H9 (cell line): ENCODE measurements at regions not wholly inside any gene's neighbourhood (a gene's known extent, or its start where the extent isn't known, plus 50 kb on each side); places are given as distances from the start of the nearest gene placed in this dataset.
"Not testable (repeated sequence)": the region's sequence is repeated elsewhere in the genome, so short reads cannot be mapped to it uniquely, and the experiment has no call there.

Source experiments
- DNase-seq: peaks from one replicate; pipeline ENCODE4 v3.0.0-alpha.2; 2017
- H2AFZ ChIP-seq: one replicate; pipeline ENCODE4 v1.6.1; 2013; ENCODE audit warnings: mild to moderate bottlenecking, low read length, control low read depth, moderate library complexity
- H2AK5ac ChIP-seq: 2 replicates; pipeline ENCODE4 v1.6.1; 2013; ENCODE audit warnings: low read length, control low read depth, mixed read lengths; ENCODE audit not compliant: insufficient read length
- H2BK120ac ChIP-seq: one replicate; pipeline ENCODE4 v1.6.1; 2013; ENCODE audit warnings: low read depth, mild to moderate bottlenecking, low read length, control low read depth, inconsistent platforms; ENCODE audit not compliant: poor library complexity, severe bottlenecking
- H2BK12ac ChIP-seq: 2 replicates; pipeline ENCODE4 v1.6.1; 2013; ENCODE audit warnings: low read length, control low read depth, mixed read lengths, low read depth; ENCODE audit not compliant: insufficient read length
- H2BK15ac ChIP-seq: 2 replicates; pipeline ENCODE4 v1.6.1; 2013; ENCODE audit warnings: low read depth, low read length, control low read depth
- H2BK20ac ChIP-seq: one replicate; pipeline ENCODE4 v1.6.1; 2013; ENCODE audit warnings: low read depth, mild to moderate bottlenecking, low read length, control low read depth, inconsistent platforms; ENCODE audit not compliant: poor library complexity, severe bottlenecking
- H2BK5ac ChIP-seq: 2 replicates; pipeline ENCODE4 v1.6.1; 2013; ENCODE audit warnings: low read length, control low read depth, mixed read lengths; ENCODE audit not compliant: insufficient read length
- H3K14ac ChIP-seq: 2 replicates; pipeline ENCODE4 v1.6.1; 2013; ENCODE audit warnings: low read length, control low read depth; ENCODE audit not compliant: insufficient read depth
- H3K18ac ChIP-seq: 2 replicates; pipeline ENCODE4 v1.6.1; 2013; ENCODE audit warnings: low read depth, mild to moderate bottlenecking, mixed read lengths, low read length, control low read depth; ENCODE audit not compliant: insufficient read length
- H3K23ac ChIP-seq: 2 replicates; pipeline ENCODE4 v1.6.1; 2013; ENCODE audit warnings: low read length, control low read depth, mixed read lengths, low read depth; ENCODE audit not compliant: insufficient read length
- H3K23me2 ChIP-seq: 2 replicates; pipeline ENCODE4 v1.6.1; 2013; ENCODE audit warnings: low read depth, mild to moderate bottlenecking, mixed read lengths, low read length, control low read depth; ENCODE audit not compliant: insufficient read length, poor library complexity, severe bottlenecking
- H3K27ac ChIP-seq: 2 replicates; pipeline ENCODE4 v1.5.1; 2013; ENCODE audit warnings: low read length, control low read depth, mixed read lengths, low read depth; ENCODE audit not compliant: insufficient read length
- H3K27me3 ChIP-seq: 2 replicates; pipeline ENCODE4 v1.6.1; 2013; ENCODE audit warnings: low read length, control low read depth, inconsistent platforms; ENCODE audit not compliant: insufficient read depth
- H3K4ac ChIP-seq: 2 replicates; pipeline ENCODE4 v1.6.1; 2013; ENCODE audit warnings: low read depth, mild to moderate bottlenecking, control low read depth, inconsistent platforms, low read length, moderate library complexity
- H3K4me1 ChIP-seq: 2 replicates; pipeline ENCODE4 v1.6.1; 2013; ENCODE audit warnings: low read length, control low read depth, inconsistent platforms; ENCODE audit not compliant: insufficient read depth
- H3K4me2 ChIP-seq: 2 replicates; pipeline ENCODE4 v1.6.1; 2013; ENCODE audit warnings: low read length, control low read depth, mixed read lengths; ENCODE audit not compliant: insufficient read length, insufficient read depth
- H3K56ac ChIP-seq: 2 replicates; pipeline ENCODE4 v1.6.1; 2013; ENCODE audit warnings: low read depth, mild to moderate bottlenecking, mixed read lengths, low read length, control low read depth; ENCODE audit not compliant: insufficient read length
- H3K79me1 ChIP-seq: 2 replicates; pipeline ENCODE4 v1.6.1; 2013; ENCODE audit warnings: low read depth, mild to moderate bottlenecking, moderate library complexity, low read length, control low read depth, inconsistent platforms; ENCODE audit not compliant: insufficient read depth, poor library complexity, severe bottlenecking
- H3K79me2 ChIP-seq: 2 replicates; pipeline ENCODE4 v1.6.1; 2013; ENCODE audit warnings: low read length, control low read depth, inconsistent platforms; ENCODE audit not compliant: insufficient read depth
- H3K9ac ChIP-seq: 2 replicates; pipeline ENCODE4 v1.6.1; 2013; ENCODE audit warnings: low read length, control low read depth, mixed read lengths; ENCODE audit not compliant: insufficient read length; ENCODE audit errors: extremely low read depth
- H3K9me3 ChIP-seq: one replicate; pipeline ENCODE4 v1.6.1; 2013; ENCODE audit warnings: low read depth, low read length, inconsistent platforms; ENCODE audit not compliant: control insufficient read depth
- H3T11ph ChIP-seq: one replicate; pipeline ENCODE4 v1.6.1; 2013; ENCODE audit warnings: mild to moderate bottlenecking, low read length, control low read depth, inconsistent platforms
- H4K20me1 ChIP-seq: one replicate; pipeline ENCODE4 v1.6.1; 2013; ENCODE audit not compliant: control insufficient read depth, insufficient read length, insufficient read depth
- H4K5ac ChIP-seq: 2 replicates; pipeline ENCODE4 v1.6.1; 2013; ENCODE audit warnings: low read depth, mild to moderate bottlenecking, mixed read lengths, low read length, control low read depth; ENCODE audit not compliant: insufficient read length
- H4K8ac ChIP-seq: replicated peaks from 2 replicates; pipeline ENCODE4 v1.6.1; 2013; ENCODE audit warnings: low read length, control low read depth, mixed read lengths, low read depth; ENCODE audit not compliant: insufficient read length
- H4K91ac ChIP-seq: 2 replicates; pipeline ENCODE4 v1.6.1; 2013; ENCODE audit warnings: low read depth, mild to moderate bottlenecking, moderate library complexity, mixed read lengths, low read length, control low read depth; ENCODE audit not compliant: insufficient read length
- H3K27ac Mint-ChIP-seq, 3 experiments: 2 replicates in 2 of 3; 3 replicates in 1 of 3; pipeline ENCODE4 v1.8.0; 2020 to 2021; ENCODE audit warnings: mixed read lengths in 3 of 3, mild to moderate bottlenecking in 1 of 3, moderate library complexity in 1 of 3
- H3K27me3 Mint-ChIP-seq: 2 replicates; pipeline ENCODE4 v1.8.0; 2021; ENCODE audit warnings: low read depth, mild to moderate bottlenecking, moderate library complexity, mixed read lengths
- H3K36me3 Mint-ChIP-seq, 3 experiments: 2 replicates in 2 of 3; 3 replicates in 1 of 3; pipeline ENCODE4 v1.8.0; 2020 to 2021; ENCODE audit warnings: low read depth in 3 of 3, mixed read lengths in 3 of 3; ENCODE audit not compliant: insufficient read depth in 1 of 3
- H3K4me1 Mint-ChIP-seq, 2 experiments: 2 replicates each; pipeline ENCODE4 v1.8.0; 2020; ENCODE audit warnings: mixed read lengths in 2 of 2
- H3K4me3 Mint-ChIP-seq, 2 experiments: 2 replicates in 1 of 2; 3 replicates in 1 of 2; pipeline ENCODE4 v1.8.0; 2020 to 2021; ENCODE audit warnings: mild to moderate bottlenecking in 2 of 2, mixed read lengths in 2 of 2, moderate library complexity in 1 of 2
- H3K9me3 Mint-ChIP-seq, 2 experiments: 2 replicates in 1 of 2; 3 replicates in 1 of 2; pipeline ENCODE4 v1.8.0; 2020; ENCODE audit warnings: mild to moderate bottlenecking in 2 of 2, mixed read lengths in 2 of 2, moderate library complexity in 1 of 2
- CTCF ChIP-seq: fragments of 200-600 bp; sonication (generic); conservative IDR thresholded peaks from 3 replicates; pipeline ENCODE4 v1.8.0; 2021; ENCODE audit warnings: antibody characterized with exemption, mild to moderate bottlenecking
- WGBS: extraction: QIAGEN DNeasy Blood & Tissue Kit; methylation state at CpG from one replicate; pipeline ENCODE4 v1.1.7; 2013; ENCODE audit warnings: missing lambda C conversion rate, low lambda C conversion rate, mixed read lengths; ENCODE audit not compliant: insufficient read length; ENCODE audit errors: extremely low coverage; 5-methylcytosine and 5-hydroxymethylcytosine counted together

GRCh38 chr12:83432176-83432719, 745.5 kb downstream of the TMTC2 start:
- Histone ChIP-seq H3K27ac (no peak overlapping the region), H3K14ac (no peak overlapping the region), H3K23ac (no peak overlapping the region), H2BK5ac (no peak overlapping the region), H2BK120ac (no peak overlapping the region), H3T11ph (no peak overlapping the region), H3K9me3 (no peaks in the 10 kb centered on the region), H2BK20ac (no peak overlapping the region), H3K27me3 (no peaks in the 10 kb centered on the region), H2BK12ac (no peak overlapping the region), H3K79me2 (no peaks in the 10 kb centered on the region), H2AFZ (no peak overlapping the region), H2BK15ac (no peak overlapping the region), H3K9ac (no peak overlapping the region), H3K4me1 (no peaks in the 10 kb centered on the region), H4K91ac (no peak overlapping the region), H4K8ac (no peak overlapping the region), H3K4me2 (no peak overlapping the region), H2AK5ac (no peak overlapping the region), H4K20me1 (no peaks in the 10 kb centered on the region), H3K4ac (no peak overlapping the region), H3K56ac (no peak overlapping the region), H3K23me2 (no peaks in the 10 kb centered on the region), H4K5ac (no peak overlapping the region), H3K79me1 (no peaks in the 10 kb centered on the region), H3K18ac (no peak overlapping the region)
- Mint-ChIP-seq H3K27ac (no peak overlapping the region; a peak in 2 of 7 replicates), H3K27me3 (no peaks in the 10 kb centered on the region), H3K9me3 (peaks cover 13 to 22% of the 10 kb centered on the region in 2 experiments), H3K4me1 (peaks cover 0 to 3% of the 10 kb centered on the region in 2 experiments; a peak in 1 of 4 replicates), H3K36me3 (peaks cover 0 to 10% (median 5%) of the 10 kb centered on the region in 3 experiments; a peak in 5 of 7 replicates), H3K4me3 (no peak overlapping the region)
- TF ChIP-seq CTCF = peak; percentile 36; the same call in 2 of the 3 replicates
- DNase-seq = peak; percentile 60
- no CpG with 5 or more reads among the region's 3 CpGs for WGBS

- H4K20me1 ChIP-seq, H3K27me3 Mint-ChIP-seq, H2BK120ac ChIP-seq, H4K91ac ChIP-seq, H3K23ac ChIP-seq, H3K9me3 ChIP-seq, H3K27ac Mint-ChIP-seq, H2AFZ ChIP-seq, H3K27me3 ChIP-seq, H3K18ac ChIP-seq, H3K4ac ChIP-seq, H3K79me1 ChIP-seq, H3K9ac ChIP-seq, H3K27ac ChIP-seq, H4K8ac ChIP-seq, H3K23me2 ChIP-seq, H2BK20ac ChIP-seq, H2BK5ac ChIP-seq, H4K5ac ChIP-seq, H2AK5ac ChIP-seq, H3K56ac ChIP-seq, H3K4me2 ChIP-seq, H2BK12ac ChIP-seq, H3K4me1 ChIP-seq, H3T11ph ChIP-seq, H2BK15ac ChIP-seq, H3K4me1 Mint-ChIP-seq, DNase-seq, H3K14ac ChIP-seq, H3K79me2 ChIP-seq, H3K4me3 Mint-ChIP-seq: not testable (repeated sequence)
- no CpG with 5 or more reads among the region's 2 CpGs for WGBS
- H3K36me3 Mint-ChIP-seq = peaks cover 0 to 10% (median 5%) of the 10 kb centered on the region in 3 experiments; a peak in 5 of 7 replicates
- H3K9me3 Mint-ChIP-seq = peaks cover 23 to 29% of the 10 kb centered on the region in 2 experiments
Observed at GRCh38 chr12:83427586-83428136, 741.0 kb downstream of the TMTC2 start.
